ENCODE measurements at regions not wholly inside any gene's neighbourhood (a gene's known extent, or its start where the extent isn't known, plus 50 kb on each side); places are given as distances from the start of the nearest gene placed in this dataset.

GRCh38 chr2:117085737-117086136 is 728.8 kb upstream of the DDX18 start:
- no peak for DNase-seq

GRCh38 chr2:117086174-117086942 is 728.1 kb upstream of the DDX18 start:
- DNase-seq = no peak

- DNase-seq = no peak
Observed at GRCh38 chr2:117086943-117087250, 727.6 kb upstream of the DDX18 start.

GRCh38 chr2:117087535-117088291 is 726.8 kb upstream of the DDX18 start:
- DNase-seq = no peak

GRCh38 chr2:117091041-117091837 is 723.3 kb upstream of the DDX18 start:
- no peak for DNase-seq

- no peak for DNase-seq
Observed at GRCh38 chr2:117101613-117102012, 712.9 kb upstream of the DDX18 start.

GRCh38 chr2:117108741-117109267 is 705.7 kb upstream of the DDX18 start:
- no peak for DNase-seq

GRCh38 chr2:117118994-117119393 is 695.5 kb upstream of the DDX18 start:
- DNase-seq = no peak

- DNase-seq = no peak
Observed at GRCh38 chr2:117123362-117123761, 691.1 kb upstream of the DDX18 start.

- DNase-seq = no peak
Observed at GRCh38 chr2:117126656-117127055, 687.8 kb upstream of the DDX18 start.

GRCh38 chr2:117127680-117128079 is 686.8 kb upstream of the DDX18 start:
- no peak for DNase-seq

GRCh38 chr2:117128461-117128860 is 686.0 kb upstream of the DDX18 start:
- DNase-seq = no peak

GRCh38 chr2:117137371-117137770 is 677.1 kb upstream of the DDX18 start:
- no peak for DNase-seq

GRCh38 chr2:117169036-117169765 is 645.3 kb upstream of the DDX18 start:
- no peak for DNase-seq

- DNase-seq = no peak
Observed at GRCh38 chr2:117170897-117171296, 643.6 kb upstream of the DDX18 start.

GRCh38 chr2:117179405-117179804 is 635.1 kb upstream of the DDX18 start:
- DNase-seq = no peak

GRCh38 chr2:117190856-117191559 is 623.5 kb upstream of the DDX18 start:
- no peak for DNase-seq

GRCh38 chr2:117195381-117195780 is 619.1 kb upstream of the DDX18 start:
- no peak for DNase-seq

GRCh38 chr2:117199511-117199910 is 615.0 kb upstream of the DDX18 start:
- no peak for DNase-seq

GRCh38 chr2:117212562-117212961 is 601.9 kb upstream of the DDX18 start:
- DNase-seq = no peak

GRCh38 chr2:117217145-117217544 is 597.3 kb upstream of the DDX18 start:
- DNase-seq = no peak

- DNase-seq = no peak
Observed at GRCh38 chr2:117222809-117223208, 591.7 kb upstream of the DDX18 start.
